Testis (tissue), 2 donors: ENCODE measurements at regions not wholly inside any gene's neighbourhood (a gene's known extent, or its start where the extent isn't known, plus 50 kb on each side); places are given as distances from the start of the nearest gene placed in this dataset.

ENCODE experiments used
- POLR2A ChIP-seq: fragments of 450-650 bp; IDR thresholded peaks from one replicate; pipeline ENCODE4 v1.6.1; 2017; ENCODE audit warnings: antibody characterized with exemption, mild to moderate bottlenecking, moderate library complexity
- TF ChIP-seq, protein P1 (sequence below), 3 experiments: fragments of 450-650 bp in 2 of 3; fragments of 200-600 bp in 1 of 3; sonication (generic) in 1 of 3; IDR thresholded peaks; one replicate each; pipeline ENCODE4 v1.5.1; 2016 to 2019; ENCODE audit warnings: antibody characterized with exemption in 3 of 3, mild to moderate bottlenecking in 2 of 3, moderate library complexity in 1 of 3

GRCh38 chr14:39884091-39884490 is 451.9 kb upstream of the FBXO33 start:
- TF ChIP-seq, protein P1, sequence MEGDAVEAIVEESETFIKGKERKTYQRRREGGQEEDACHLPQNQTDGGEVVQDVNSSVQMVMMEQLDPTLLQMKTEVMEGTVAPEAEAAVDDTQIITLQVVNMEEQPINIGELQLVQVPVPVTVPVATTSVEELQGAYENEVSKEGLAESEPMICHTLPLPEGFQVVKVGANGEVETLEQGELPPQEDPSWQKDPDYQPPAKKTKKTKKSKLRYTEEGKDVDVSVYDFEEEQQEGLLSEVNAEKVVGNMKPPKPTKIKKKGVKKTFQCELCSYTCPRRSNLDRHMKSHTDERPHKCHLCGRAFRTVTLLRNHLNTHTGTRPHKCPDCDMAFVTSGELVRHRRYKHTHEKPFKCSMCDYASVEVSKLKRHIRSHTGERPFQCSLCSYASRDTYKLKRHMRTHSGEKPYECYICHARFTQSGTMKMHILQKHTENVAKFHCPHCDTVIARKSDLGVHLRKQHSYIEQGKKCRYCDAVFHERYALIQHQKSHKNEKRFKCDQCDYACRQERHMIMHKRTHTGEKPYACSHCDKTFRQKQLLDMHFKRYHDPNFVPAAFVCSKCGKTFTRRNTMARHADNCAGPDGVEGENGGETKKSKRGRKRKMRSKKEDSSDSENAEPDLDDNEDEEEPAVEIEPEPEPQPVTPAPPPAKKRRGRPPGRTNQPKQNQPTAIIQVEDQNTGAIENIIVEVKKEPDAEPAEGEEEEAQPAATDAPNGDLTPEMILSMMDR (IDR thresholded peaks at IDR 0.05) = no peak
- no peak for TF ChIP-seq POLR2A
